MCF 10A (cell line): ENCODE measurements at regions not wholly inside any gene's neighbourhood (a gene's known extent, or its start where the extent isn't known, plus 50 kb on each side); places are given as distances from the start of the nearest gene placed in this dataset.

Source experiments
- BruUV-seq: library from RNA; stranded (reverse); fragments of 400-500 nt; replicated peaks from 2 replicates; lab custom pipeline; 2021; lab: Mats Ljungman, UMichigan
- CTCF ChIA-PET: fragments of 300-600 bp; sonication (Branson Sonifier 250); formaldehyde crosslinking; extraction: SDS; loops from one replicate; lab custom pipeline; 2021; ENCODE audit warnings: antibody characterized with exemption, inconsistent platforms; lab: Yijun Ruan, JAX
- POLR2A ChIA-PET: fragments of 300-600, 350-650 bp; sonication (Branson Sonifier 250); formaldehyde crosslinking; extraction: SDS; loops from one replicate; lab custom pipeline; 2020; ENCODE audit warnings: antibody characterized with exemption, inconsistent platforms; lab: Yijun Ruan, JAX
- DNase-seq: peaks from one replicate; pipeline ENCODE4 v3.0.0-alpha.2; 2018; ENCODE audit not compliant: unreplicated experiment
- H3K27ac Mint-ChIP-seq: one replicate; pipeline ENCODE4 v1.8.0; 2022; ENCODE audit warnings: mild to moderate bottlenecking, low read depth, mixed read lengths; ENCODE audit not compliant: unreplicated experiment
- H3K27me3 Mint-ChIP-seq: one replicate; pipeline ENCODE4 v1.8.0; 2022; ENCODE audit warnings: mixed read lengths; ENCODE audit not compliant: insufficient read depth, unreplicated experiment
- H3K36me3 Mint-ChIP-seq: one replicate; pipeline ENCODE4 v1.8.0; 2022; ENCODE audit warnings: mild to moderate bottlenecking, moderate library complexity, mixed read lengths; ENCODE audit not compliant: insufficient read depth, unreplicated experiment
- H3K4me1 Mint-ChIP-seq: one replicate; pipeline ENCODE4 v1.8.0; 2022; ENCODE audit warnings: mixed read lengths; ENCODE audit not compliant: insufficient read depth, unreplicated experiment
- H3K4me3 Mint-ChIP-seq: one replicate; pipeline ENCODE4 v1.8.0; 2022; ENCODE audit warnings: mild to moderate bottlenecking, moderate library complexity, mixed read lengths; ENCODE audit not compliant: unreplicated experiment
- H3K9me3 Mint-ChIP-seq: one replicate; pipeline ENCODE4 v1.8.0; 2022; ENCODE audit warnings: mixed read lengths; ENCODE audit not compliant: unreplicated experiment
- CTCF ChIP-seq: fragments of 200-600 bp; IDR thresholded peaks from one replicate; pipeline ENCODE4 v1.8.0; 2022; ENCODE audit warnings: antibody characterized with exemption, mild to moderate bottlenecking; ENCODE audit not compliant: unreplicated experiment
- intact Hi-C: fragments of 100-400 bp; cut with micrococcal nuclease; formaldehyde crosslinking; loops from 2 replicates; pipeline ENCODE4 v1.14.1; 2022

GRCh38 chr3:137217733-137218132 is 259.9 kb downstream of the IL20RB start:
- DNase-seq, result peak; percentile 6
- Mint-ChIP-seq H3K4me3 (no peak overlapping the region), H3K9me3 (peaks cover 26% of the 10 kb centered on the region), H3K27me3 (no peaks in the 10 kb centered on the region), H3K27ac (no peak overlapping the region), H3K36me3 (no peaks in the 10 kb centered on the region), H3K4me1 (no peaks in the 10 kb centered on the region)
- no peak for TF ChIP-seq CTCF
- intact Hi-C loops, result no loop called here
- POLR2A ChIA-PET, result no interaction called here
- CTCF ChIA-PET, result interaction anchor here (0.6 to 0.9 kb wide), 2 partner anchors 254 to 753 kb away, joined by 3 to 4 read pairs; no protein-coding TSS in a partner anchor
- no TSS peak for BruUV-seq

GRCh38 chr3:137219801-137220445 is 262.1 kb downstream of the IL20RB start:
- BruUV-seq, result no TSS peak
- Mint-ChIP-seq H3K4me1 (no peaks in the 10 kb centered on the region), H3K9me3 (peaks cover 4% of the 10 kb centered on the region), H3K4me3 (no peak overlapping the region), H3K27me3 (no peaks in the 10 kb centered on the region), H3K36me3 (no peaks in the 10 kb centered on the region), H3K27ac (no peak overlapping the region)
- CTCF ChIA-PET, result interaction anchor here (0.6 kb wide), 1 partner anchor 28 kb away, joined by 3 read pairs; no protein-coding TSS in a partner anchor
- intact Hi-C loops, result no loop called here
- TF ChIP-seq CTCF, result no peak
- DNase-seq, result no peak
- POLR2A ChIA-PET, result no interaction called here

- DNase-seq, result no peak
- Mint-ChIP-seq H3K4me3 (no peak overlapping the region), H3K4me1 (no peaks in the 10 kb centered on the region), H3K9me3 (no peaks in the 10 kb centered on the region), H3K27me3 (no peaks in the 10 kb centered on the region), H3K27ac (no peak overlapping the region), H3K36me3 (no peaks in the 10 kb centered on the region)
- no TSS peak for BruUV-seq
- POLR2A ChIA-PET, result interaction anchor here (0.7 kb wide), 1 partner anchor 18 kb away, joined by 3 read pairs; no protein-coding TSS in a partner anchor
- CTCF ChIA-PET, result no interaction called here
- intact Hi-C loops, result no loop called here
- TF ChIP-seq CTCF, result no peak
Observed at GRCh38 chr3:137222736-137223225, 265.0 kb downstream of the IL20RB start.

GRCh38 chr3:137224464-137224863 is 266.7 kb downstream of the IL20RB start:
- intact Hi-C loops, result no loop called here
- Mint-ChIP-seq H3K27me3 (no peaks in the 10 kb centered on the region), H3K9me3 (no peaks in the 10 kb centered on the region), H3K4me3 (no peak overlapping the region), H3K36me3 (no peaks in the 10 kb centered on the region), H3K4me1 (no peaks in the 10 kb centered on the region), H3K27ac (no peak overlapping the region)
- no TSS peak for BruUV-seq
- ChIA-PET CTCF (no interaction called here), POLR2A (no interaction called here)
- no peak for DNase-seq
- no peak for TF ChIP-seq CTCF
